Osteoblast (primary cell): ENCODE measurements at regions not wholly inside any gene's neighbourhood (a gene's known extent, or its start where the extent isn't known, plus 50 kb on each side); places are given as distances from the start of the nearest gene placed in this dataset.

Experiments used
- DNase-seq: peaks from one replicate; pipeline ENCODE4 v3.0.0; 2011; ENCODE audit warnings: low spot score, mixed read lengths; ENCODE audit not compliant: insufficient read length; ENCODE audit errors: missing footprints
- H2AFZ ChIP-seq: 2 replicates; pipeline ENCODE4 v1.6.0; 2011; ENCODE audit warnings: mild to moderate bottlenecking, low read length
- H3K27ac ChIP-seq: 2 replicates; pipeline ENCODE4 v1.5.1; 2011; ENCODE audit warnings: mild to moderate bottlenecking, low read depth, low read length, moderate library complexity
- H3K27me3 ChIP-seq: 2 replicates; pipeline ENCODE4 v1.6.0; 2012; ENCODE audit warnings: mild to moderate bottlenecking, control low read depth, inconsistent platforms, low read length, moderate library complexity; ENCODE audit not compliant: insufficient read depth
- H3K36me3 ChIP-seq: 2 replicates; pipeline ENCODE4 v1.5.1; 2011; ENCODE audit warnings: mild to moderate bottlenecking, low read length, control low read depth, moderate library complexity; ENCODE audit not compliant: insufficient read depth
- H3K4me1 ChIP-seq: 2 replicates; pipeline ENCODE4 v1.5.1; 2011; ENCODE audit warnings: mild to moderate bottlenecking, low read length, control low read depth, moderate library complexity; ENCODE audit not compliant: insufficient read depth
- H3K4me2 ChIP-seq: 2 replicates; pipeline ENCODE4 v1.6.0; 2011; ENCODE audit warnings: mild to moderate bottlenecking, low read length; ENCODE audit not compliant: insufficient read depth
- H3K4me3 ChIP-seq: fragments of 200-600 bp; sonication (generic); 3 replicates; pipeline ENCODE4 v1.5.1; 2012; ENCODE audit warnings: mild to moderate bottlenecking, low read length, inconsistent platforms; ENCODE audit not compliant: insufficient read depth
- H3K79me2 ChIP-seq: 2 replicates; pipeline ENCODE4 v1.6.0; 2012; ENCODE audit warnings: mild to moderate bottlenecking, low read length, control low read depth, inconsistent platforms; ENCODE audit not compliant: insufficient read depth
- H3K9me3 ChIP-seq: 2 replicates; pipeline ENCODE4 v1.5.1; 2011; ENCODE audit warnings: low read depth, low read length, control low read depth
- H4K20me1 ChIP-seq: 2 replicates; pipeline ENCODE4 v1.6.0; 2012; ENCODE audit warnings: mild to moderate bottlenecking, low read length, control low read depth; ENCODE audit not compliant: insufficient read depth
- TF ChIP-seq, protein P1 (sequence below): IDR thresholded peaks from 2 replicates; pipeline ENCODE4 v1.5.1; 2011; ENCODE audit warnings: mild to moderate bottlenecking, low read depth, low read length, moderate library complexity; ENCODE audit errors: extremely low read depth

DNA sequence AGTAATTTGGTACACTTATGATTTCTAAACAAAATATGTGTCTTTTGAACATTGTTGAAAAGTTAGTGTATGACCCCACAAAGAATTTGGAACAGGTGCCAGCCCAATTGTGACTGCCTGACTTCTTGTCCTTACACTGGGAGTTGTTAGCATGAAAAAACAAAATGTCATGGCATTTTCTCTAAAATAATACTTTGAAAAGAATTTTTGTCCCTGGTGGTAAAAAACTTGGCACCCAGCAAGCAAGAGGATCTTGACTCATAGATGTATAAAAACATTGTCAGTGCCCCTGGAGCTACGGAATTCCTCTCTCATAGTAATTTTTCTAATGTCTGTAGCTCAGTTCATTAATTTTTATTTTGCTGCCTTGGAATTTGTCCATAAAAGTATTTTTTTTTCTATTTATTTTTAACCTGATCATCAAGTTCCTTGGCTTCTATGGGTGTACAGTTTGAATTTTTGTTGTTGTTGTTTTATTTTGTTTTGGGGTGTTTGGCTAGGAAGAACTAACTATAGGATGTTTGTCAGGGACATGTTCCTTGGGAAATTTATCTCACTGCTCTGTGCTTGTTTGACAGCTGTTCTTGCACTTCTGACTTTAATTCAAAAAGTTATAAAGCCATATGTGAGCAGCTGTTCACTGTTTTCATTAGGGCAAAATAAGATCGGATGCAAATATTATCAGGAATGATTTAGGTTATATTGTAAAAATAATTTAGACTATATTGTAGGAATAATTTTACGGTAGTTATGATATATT lies 95.4 kb upstream of the NUDT6 start:
- H3K36me3 ChIP-seq: no peaks in the 10 kb centered on the region
- no peak overlapping the region for H2AFZ ChIP-seq
- H3K4me2 ChIP-seq: peak overlapping the region; percentile 47
- peak; percentile 91 for DNase-seq
- H3K79me2 ChIP-seq: no peaks in the 10 kb centered on the region
- H3K27me3 ChIP-seq: no peaks in the 10 kb centered on the region
- no peaks in the 10 kb centered on the region for H4K20me1 ChIP-seq
- peak overlapping the region; percentile 19 for H3K27ac ChIP-seq
- no peaks in the 10 kb centered on the region for H3K9me3 ChIP-seq
- TF ChIP-seq, protein P1, sequence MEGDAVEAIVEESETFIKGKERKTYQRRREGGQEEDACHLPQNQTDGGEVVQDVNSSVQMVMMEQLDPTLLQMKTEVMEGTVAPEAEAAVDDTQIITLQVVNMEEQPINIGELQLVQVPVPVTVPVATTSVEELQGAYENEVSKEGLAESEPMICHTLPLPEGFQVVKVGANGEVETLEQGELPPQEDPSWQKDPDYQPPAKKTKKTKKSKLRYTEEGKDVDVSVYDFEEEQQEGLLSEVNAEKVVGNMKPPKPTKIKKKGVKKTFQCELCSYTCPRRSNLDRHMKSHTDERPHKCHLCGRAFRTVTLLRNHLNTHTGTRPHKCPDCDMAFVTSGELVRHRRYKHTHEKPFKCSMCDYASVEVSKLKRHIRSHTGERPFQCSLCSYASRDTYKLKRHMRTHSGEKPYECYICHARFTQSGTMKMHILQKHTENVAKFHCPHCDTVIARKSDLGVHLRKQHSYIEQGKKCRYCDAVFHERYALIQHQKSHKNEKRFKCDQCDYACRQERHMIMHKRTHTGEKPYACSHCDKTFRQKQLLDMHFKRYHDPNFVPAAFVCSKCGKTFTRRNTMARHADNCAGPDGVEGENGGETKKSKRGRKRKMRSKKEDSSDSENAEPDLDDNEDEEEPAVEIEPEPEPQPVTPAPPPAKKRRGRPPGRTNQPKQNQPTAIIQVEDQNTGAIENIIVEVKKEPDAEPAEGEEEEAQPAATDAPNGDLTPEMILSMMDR: no peak
- H3K4me1 ChIP-seq: peaks cover 22% of the 10 kb centered on the region
- no peak overlapping the region for H3K4me3 ChIP-seq

- Histone ChIP-seq H3K27ac (peak overlapping the region; percentile 19), H3K4me3 (no peak overlapping the region)
- TF ChIP-seq, protein P1: no peak
Observed at GRCh38 chr4:123018396-123018775, 96.0 kb upstream of the NUDT6 start.

DNA sequence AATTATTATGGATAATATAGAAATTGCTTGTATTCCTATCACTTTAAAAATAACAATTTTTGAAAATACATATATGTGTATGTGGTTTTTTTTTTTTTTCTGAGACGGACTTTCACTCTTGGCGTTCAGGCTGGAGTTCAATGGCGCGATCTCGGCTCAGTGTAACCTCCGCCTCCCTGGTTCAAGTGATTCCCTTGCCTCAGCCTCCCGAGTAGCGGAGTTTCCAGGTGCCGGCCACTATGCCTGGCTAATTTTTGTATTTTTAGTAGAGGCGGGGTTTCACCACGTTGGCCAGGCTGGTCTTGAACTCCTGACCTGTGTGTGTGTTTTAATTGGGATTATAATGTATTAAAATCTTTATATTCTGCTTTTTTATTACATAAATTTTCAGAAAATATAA lies 97.9 kb upstream of the NUDT6 start:
- Histone ChIP-seq H4K20me1 (no peaks in the 10 kb centered on the region), H2AFZ (no peak overlapping the region), H3K4me1 (peaks cover 12% of the 10 kb centered on the region), H3K4me2 (no peak overlapping the region), H3K79me2 (no peaks in the 10 kb centered on the region), H3K36me3 (no peaks in the 10 kb centered on the region), H3K27ac (no peak overlapping the region), H3K27me3 (no peaks in the 10 kb centered on the region), H3K9me3 (no peaks in the 10 kb centered on the region), H3K4me3 (no peak overlapping the region)
- TF ChIP-seq, protein P1: no peak
- no peak for DNase-seq

More at GRCh38 chr4:123018396-123018775, 96.0 kb upstream of the NUDT6 start:
- Histone ChIP-seq H3K36me3 (no peaks in the 10 kb centered on the region), H3K4me1 (peaks cover 22% of the 10 kb centered on the region), H3K9me3 (no peaks in the 10 kb centered on the region), H4K20me1 (no peaks in the 10 kb centered on the region), H3K79me2 (no peaks in the 10 kb centered on the region), H3K4me2 (no peak overlapping the region), H3K27me3 (no peaks in the 10 kb centered on the region), H2AFZ (no peak overlapping the region)
- no peak for DNase-seq

GRCh38 chr4:123023647-123024046 lies 101.2 kb upstream of the NUDT6 start:
- DNase-seq: no peak
- no peaks in the 10 kb centered on the region for H4K20me1 ChIP-seq
- H3K4me3 ChIP-seq: no peak overlapping the region
- H3K27ac ChIP-seq: no peak overlapping the region
- H3K27me3 ChIP-seq: no peaks in the 10 kb centered on the region
- peaks cover 3% of the 10 kb centered on the region for H3K4me1 ChIP-seq
- H3K36me3 ChIP-seq: no peaks in the 10 kb centered on the region
- no peak overlapping the region for H3K4me2 ChIP-seq
- H2AFZ ChIP-seq: no peak overlapping the region
- H3K9me3 ChIP-seq: no peaks in the 10 kb centered on the region
- TF ChIP-seq, protein P1: no peak
- H3K79me2 ChIP-seq: no peaks in the 10 kb centered on the region
